HG02642 (cell line): ENCODE measurements at regions not wholly inside any gene's neighbourhood (a gene's known extent, or its start where the extent isn't known, plus 50 kb on each side); places are given as distances from the start of the nearest gene placed in this dataset.
A peak's percentile ranks its signal among the peaks of the same experiment; 100 is the strongest.
"Not testable (repeated sequence)": the region's sequence is repeated elsewhere in the genome, so short reads cannot be mapped to it uniquely, and the experiment has no call there.

Experiments used
- ATAC-seq: cut with Tn5 transposase; IDR thresholded peaks from one replicate; pipeline ENCODE4 v1.9.1; 2021; ENCODE audit warnings: mild to moderate bottlenecking; ENCODE audit not compliant: unreplicated experiment, poor library complexity

DNA sequence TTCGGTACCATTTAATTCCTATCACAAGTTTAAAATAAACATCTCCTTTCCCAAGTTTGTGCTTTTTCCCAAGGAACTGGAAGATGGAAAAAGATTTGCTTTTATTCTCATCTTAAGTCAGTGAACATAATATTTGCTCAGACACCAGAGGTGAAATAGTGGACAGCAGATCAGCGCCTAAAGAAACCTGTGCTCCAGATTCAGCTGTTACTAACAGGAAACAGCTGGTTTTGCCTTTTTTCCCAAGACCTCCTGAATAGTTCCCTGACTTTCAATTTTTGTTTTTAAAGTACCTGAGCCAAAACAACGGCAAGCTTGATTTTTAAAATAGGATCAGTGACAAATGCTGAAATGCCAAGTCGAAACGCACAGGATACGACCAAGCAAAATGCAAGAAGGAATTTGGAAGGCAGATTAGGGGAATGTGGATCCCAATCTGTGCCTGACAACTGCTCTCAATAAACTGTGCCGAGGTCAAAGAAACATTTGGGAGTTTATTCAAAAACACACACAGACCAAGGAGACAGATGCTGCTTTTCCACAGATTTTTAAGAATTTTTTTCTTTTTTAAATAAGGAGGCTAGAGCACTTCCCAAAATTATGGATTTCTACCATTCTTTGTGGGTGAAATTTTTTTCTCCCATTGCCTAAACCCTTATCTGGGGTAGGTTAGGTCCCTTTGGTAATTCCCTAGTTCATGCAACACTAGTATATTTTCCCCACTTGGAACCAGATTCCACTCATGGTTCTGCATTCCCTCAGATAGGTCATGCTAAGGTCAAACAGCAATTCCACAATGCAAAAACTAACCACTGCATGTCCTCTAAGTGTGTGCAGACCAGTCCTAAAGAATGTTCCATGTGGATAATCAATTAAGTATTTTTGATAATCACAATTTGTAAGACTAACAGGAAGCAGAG, 121.5 kb upstream of the PDE1A start:
- ATAC-seq: no peak

DNA sequence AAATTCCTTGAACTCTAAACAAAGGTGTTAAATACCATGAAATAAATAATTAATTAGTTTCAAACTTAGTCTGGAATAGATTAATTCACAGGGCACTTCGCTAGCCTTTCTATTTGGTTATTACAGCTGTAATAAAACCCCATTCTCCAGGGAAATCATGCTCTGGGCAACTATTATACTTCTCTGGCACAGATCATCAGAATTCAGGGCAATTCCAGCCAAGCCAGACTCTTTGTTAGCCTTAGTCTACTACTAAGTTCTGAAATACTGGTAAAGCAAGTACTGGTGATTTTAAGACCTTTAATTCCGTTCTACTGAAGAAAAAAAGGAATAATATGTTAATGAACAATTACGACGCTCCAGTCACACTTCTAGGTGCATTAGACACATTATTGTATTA, 123.4 kb upstream of the PDE1A start:
- ATAC-seq: no peak

- not testable (repeated sequence) for ATAC-seq
Observed at GRCh38 chr2:182552232-182552631, 125.4 kb upstream of the PDE1A start.

GRCh38 chr2:182552785-182553184, 125.9 kb upstream of the PDE1A start:
- not testable (repeated sequence) for ATAC-seq

DNA sequence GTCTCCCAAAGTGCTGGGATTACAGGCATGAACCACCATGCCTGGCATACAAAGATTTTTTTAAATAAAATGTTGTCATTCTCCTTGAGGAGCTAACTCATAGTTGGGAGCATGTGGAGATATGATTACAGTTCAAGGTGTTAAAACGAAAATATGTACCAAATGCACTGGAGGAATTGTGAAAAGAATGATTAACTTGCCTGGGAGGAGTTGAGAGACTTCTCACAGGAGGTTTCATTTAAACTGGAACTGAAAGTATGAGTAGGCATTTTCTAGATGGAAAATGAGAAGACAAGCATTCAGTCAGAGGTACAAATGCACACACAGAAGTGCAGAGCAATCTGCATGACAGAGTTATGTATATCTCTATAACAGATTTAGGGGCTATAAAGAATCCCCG, 126.6 kb upstream of the PDE1A start:
- ATAC-seq: peak; percentile 99

DNA sequence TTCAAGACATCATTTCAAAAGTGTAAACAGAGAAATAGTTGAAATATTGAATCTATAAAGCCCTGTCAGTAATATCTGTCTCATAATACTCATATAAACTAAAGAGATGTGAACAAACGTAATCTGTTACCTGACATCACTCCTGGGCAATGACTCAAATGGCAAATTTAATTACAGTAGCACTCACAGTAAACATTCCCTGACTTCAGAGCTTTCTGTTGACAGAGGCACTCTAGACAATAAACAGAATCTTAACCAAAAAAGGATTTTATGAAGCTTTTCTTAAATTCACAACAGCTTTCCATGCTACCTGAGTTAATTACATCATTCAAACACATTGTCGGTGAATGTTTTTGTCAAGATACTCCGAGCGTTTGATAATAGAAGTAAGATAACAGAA, 128.1 kb upstream of the PDE1A start:
- ATAC-seq: no peak

- no peak for ATAC-seq
Observed at GRCh38 chr2:182558564-182558963, 131.7 kb upstream of the PDE1A start.

DNA sequence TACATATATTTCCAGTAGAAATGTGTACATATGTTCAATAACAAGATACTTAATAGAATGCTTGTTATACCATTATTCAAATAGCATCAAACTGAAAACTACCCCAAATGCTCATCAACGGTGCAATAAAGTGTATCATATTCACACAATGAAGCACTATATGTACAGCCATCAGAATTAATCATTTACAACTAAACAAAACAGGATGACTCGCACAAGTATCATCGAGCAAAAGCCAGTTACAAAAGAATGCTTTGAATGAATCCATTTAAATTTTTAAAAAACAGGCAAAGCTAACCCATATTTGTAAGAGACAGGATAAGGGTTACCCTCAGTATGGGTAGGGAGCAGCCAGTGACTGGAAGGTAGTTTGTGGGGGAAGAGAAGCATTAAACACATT, 132.8 kb upstream of the PDE1A start:
- ATAC-seq: no peak

- ATAC-seq: no peak
Observed at GRCh38 chr2:182565911-182566567, 139.2 kb upstream of the PDE1A start.

- ATAC-seq: no peak
Observed at GRCh38 chr2:182573553-182573952, 142.5 kb upstream of the DNAJC10 start.

DNA sequence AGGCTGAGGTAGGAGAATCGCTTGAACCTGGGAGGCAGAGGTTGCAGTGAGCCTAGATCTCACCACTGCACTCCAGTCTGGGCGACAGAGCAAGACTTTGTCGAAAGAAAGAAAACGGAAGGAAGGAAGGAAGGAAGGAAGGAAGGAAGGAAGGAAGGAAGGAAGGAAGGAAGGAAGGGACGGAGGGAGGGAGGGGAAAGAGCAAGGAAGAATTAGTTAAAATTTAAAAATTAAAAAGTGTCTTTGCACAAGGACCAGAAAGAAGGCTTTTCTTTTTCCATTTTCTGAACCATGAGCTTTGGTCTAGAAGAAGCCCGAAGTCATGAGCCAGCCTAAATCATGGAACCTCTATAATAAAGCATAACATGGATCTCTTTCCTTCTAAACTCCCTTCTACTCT, 138.2 kb upstream of the DNAJC10 start:
- ATAC-seq: no peak

DNA sequence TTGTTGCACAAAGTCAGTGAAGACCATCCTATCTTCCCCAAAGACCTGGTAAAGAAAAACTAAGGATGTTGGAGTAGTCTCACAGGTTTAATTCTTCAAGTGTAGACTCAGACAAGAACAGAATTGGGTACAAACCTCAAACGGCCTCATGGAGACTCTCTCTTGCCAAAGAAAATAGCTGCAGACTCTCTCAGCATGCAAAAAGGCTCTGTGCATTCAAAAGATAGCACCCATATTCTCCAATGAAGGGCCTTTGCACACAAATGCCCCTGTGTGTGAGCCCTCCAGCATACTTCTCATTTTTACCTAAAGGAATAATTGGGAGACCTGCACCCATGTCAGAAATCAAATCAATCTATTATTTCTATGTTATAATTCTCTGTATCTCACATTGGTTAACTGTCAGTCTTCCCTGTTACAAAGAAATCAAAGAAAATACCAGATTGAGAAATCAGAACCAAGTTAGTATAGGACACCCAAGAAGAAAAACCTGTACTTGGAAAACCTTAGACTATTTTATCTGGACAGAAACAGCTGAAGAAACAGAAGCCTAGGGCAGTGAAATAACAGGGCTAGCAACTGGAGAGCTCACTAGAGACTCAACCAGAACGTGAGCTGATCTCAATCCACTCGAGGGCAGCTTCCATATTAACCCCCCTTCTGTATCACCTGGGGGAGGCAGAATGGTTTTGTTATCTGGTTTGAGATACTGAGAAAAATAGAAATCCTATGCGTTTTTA, 134.7 kb upstream of the DNAJC10 start:
- no peak for ATAC-seq

- no peak for ATAC-seq
Observed at GRCh38 chr2:182584462-182584861, 131.6 kb upstream of the DNAJC10 start.

DNA sequence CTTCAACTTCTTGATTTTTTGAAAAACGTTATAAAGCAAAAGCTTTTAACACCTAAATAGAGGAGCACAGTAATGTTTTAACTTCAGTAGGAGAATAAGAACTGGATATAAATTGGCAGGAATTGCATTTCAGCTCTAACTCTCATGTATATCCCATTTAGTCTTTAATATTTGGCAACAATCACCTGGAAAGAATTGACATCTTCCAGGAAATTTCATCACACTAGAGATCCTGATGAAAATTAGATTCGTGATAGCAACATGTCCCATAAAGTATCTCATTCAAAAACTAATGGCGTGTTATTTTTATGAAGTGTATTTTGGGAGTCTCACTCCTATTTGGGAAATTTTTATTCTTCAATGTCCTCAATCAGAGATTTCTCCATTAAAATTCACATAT, 131.1 kb upstream of the DNAJC10 start:
- ATAC-seq: no peak

GRCh38 chr2:182585430-182585829, 130.6 kb upstream of the DNAJC10 start:
- no peak for ATAC-seq

- peak; percentile 57 for ATAC-seq
Observed at GRCh38 chr2:182586426-182586825, 129.6 kb upstream of the DNAJC10 start.

GRCh38 chr2:182587831-182588230, 128.2 kb upstream of the DNAJC10 start:
- no peak for ATAC-seq

- ATAC-seq: no peak
Observed at GRCh38 chr2:182589121-182589520, 126.9 kb upstream of the DNAJC10 start.

DNA sequence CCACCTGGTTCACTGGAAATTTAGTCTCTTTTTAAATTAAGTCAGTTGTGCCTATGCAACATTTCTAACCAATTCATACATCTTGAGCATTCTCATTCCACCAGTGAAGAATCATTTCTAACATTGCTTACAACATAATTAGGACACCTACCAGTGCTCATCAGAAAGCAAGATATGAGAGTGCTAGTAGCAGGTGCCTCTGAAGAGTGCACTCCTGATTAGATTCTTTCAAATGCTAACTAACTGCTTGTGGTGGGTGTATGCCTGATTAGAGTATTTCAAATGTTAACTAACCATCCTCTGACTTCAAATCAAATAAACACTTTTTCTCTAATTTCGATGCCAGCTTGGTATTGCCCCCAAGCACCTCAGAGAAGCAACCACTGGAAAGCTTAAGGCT, 124.3 kb upstream of the DNAJC10 start:
- no peak for ATAC-seq

DNA sequence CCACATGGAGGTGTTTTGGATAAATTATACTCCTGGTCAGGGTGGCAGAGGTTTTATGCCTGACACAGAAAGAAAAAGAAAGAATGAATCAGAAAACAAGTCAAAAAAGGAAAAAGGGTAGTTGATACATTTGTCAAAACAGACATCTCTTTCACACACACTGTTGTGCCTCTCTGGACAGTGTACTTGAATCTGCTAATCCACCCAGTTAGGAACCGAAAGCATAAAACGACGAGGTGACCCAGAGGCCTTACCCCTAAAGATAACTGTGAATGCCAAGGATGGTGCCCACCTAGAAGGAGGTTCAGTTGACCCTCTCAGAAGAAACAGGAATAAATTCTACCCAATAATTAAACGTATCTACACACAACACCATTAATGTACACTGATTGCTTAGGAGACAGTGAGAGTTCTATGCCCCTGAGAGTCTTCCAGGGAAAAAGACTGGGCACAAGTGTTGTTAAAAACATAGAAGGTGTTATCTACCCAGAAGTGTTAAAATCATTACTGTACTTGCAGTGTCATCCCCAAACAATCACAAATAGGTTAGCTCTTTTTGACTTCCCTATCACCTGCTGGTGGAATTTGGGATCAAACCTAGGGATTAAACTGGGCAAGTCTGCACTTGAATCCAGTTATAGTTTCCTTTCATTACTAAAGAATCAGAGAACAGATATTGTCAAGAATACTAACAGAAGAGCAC, 123.2 kb upstream of the DNAJC10 start:
- ATAC-seq: no peak
